HEK293T (cell line): ENCODE measurements at regions not wholly inside any gene's neighbourhood (a gene's known extent, or its start where the extent isn't known, plus 50 kb on each side); places are given as distances from the start of the nearest gene placed in this dataset.

Source experiments
- ARNT ChIP-seq: fragments of 450-650 bp; IDR thresholded peaks from 2 replicates; pipeline ENCODE4 v1.6.1; 2017; ENCODE audit warnings: mild to moderate bottlenecking
- BHLHE40 ChIP-seq: fragments of 450-650 bp; IDR thresholded peaks from 2 replicates; pipeline ENCODE4 v1.6.1; 2016; ENCODE audit warnings: mild to moderate bottlenecking, moderate library complexity, borderline replicate concordance
- FOXA1 ChIP-seq: fragments of 450-650 bp; IDR thresholded peaks from 2 replicates; pipeline ENCODE4 v1.6.1; 2016; ENCODE audit warnings: mild to moderate bottlenecking
- FOXM1 ChIP-seq: fragments of 450-650 bp; IDR thresholded peaks from 2 replicates; pipeline ENCODE4 v1.6.1; 2017; ENCODE audit warnings: mild to moderate bottlenecking, borderline replicate concordance
- HDGF ChIP-seq: fragments of 450-650 bp; IDR thresholded peaks from 2 replicates; pipeline ENCODE4 v1.6.1; 2017; ENCODE audit warnings: antibody characterized with exemption, borderline replicate concordance
- L3MBTL2 ChIP-seq: fragments of 450-650 bp; conservative IDR thresholded peaks from 2 replicates; pipeline ENCODE4 v1.6.1; 2016; ENCODE audit warnings: mild to moderate bottlenecking
- SP1 ChIP-seq: fragments of 450-650 bp; IDR thresholded peaks from 2 replicates; pipeline ENCODE4 v1.6.1; 2017
- SUZ12 ChIP-seq: fragments of 450-650 bp; IDR thresholded peaks from 2 replicates; pipeline ENCODE4 v1.6.1; 2016; ENCODE audit warnings: mild to moderate bottlenecking
- TARDBP ChIP-seq: fragments of 450-650 bp; IDR thresholded peaks from 2 replicates; pipeline ENCODE4 v1.6.1; 2016
- ZNF384 ChIP-seq: fragments of 450-650 bp; IDR thresholded peaks from 2 replicates; pipeline ENCODE4 v1.6.1; 2016

DNA sequence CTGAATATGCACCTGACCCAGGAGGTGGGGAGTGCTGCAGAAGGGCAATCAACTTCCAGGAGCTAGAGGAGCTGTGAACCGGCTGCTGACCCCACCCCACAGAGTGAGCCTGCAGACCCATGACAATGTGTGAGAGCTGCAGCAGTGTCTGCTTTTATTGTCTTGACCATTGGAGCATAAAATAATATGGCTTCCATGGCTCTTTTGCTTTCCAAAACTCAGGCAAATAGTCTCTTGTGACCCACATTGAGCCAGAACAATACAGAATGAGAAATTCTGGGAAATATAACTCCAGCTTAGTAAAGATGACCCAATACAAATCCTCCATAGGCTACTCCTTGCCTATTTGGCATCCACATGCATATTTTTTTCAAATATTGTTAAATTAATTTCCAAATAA is 309.6 kb downstream of the PYDC2 start:
- TF ChIP-seq ZNF384 (no peak), FOXM1 (no peak), SP1 (no peak), FOXA1 (no peak), SUZ12 (no peak), L3MBTL2 (no peak), BHLHE40 (no peak), TARDBP (no peak), HDGF (no peak), ARNT (no peak)
